Calu3 (cell line): ENCODE measurements at regions not wholly inside any gene's neighbourhood (a gene's known extent, or its start where the extent isn't known, plus 50 kb on each side); places are given as distances from the start of the nearest gene placed in this dataset.

Source experiments
- BruUV-seq: library from RNA; stranded (reverse); fragments of 400-500 nt; replicated peaks from 2 replicates; lab custom pipeline; 2021; lab: Mats Ljungman, UMichigan
- CTCF ChIA-PET: fragments of 300-600 bp; sonication (Branson Sonifier 250); formaldehyde crosslinking; loops from one replicate; lab custom pipeline; 2022; ENCODE audit warnings: antibody characterized with exemption; lab: Charles Lee
- DNase-seq: peaks from one replicate; pipeline ENCODE4 v3.0.0; 2022
- H3K27ac Mint-ChIP-seq: one replicate; pipeline ENCODE4 v1.8.0; 2022; ENCODE audit warnings: mixed read lengths; ENCODE audit not compliant: unreplicated experiment
- H3K27me3 Mint-ChIP-seq: one replicate; pipeline ENCODE4 v1.8.0; 2022; ENCODE audit warnings: mixed read lengths; ENCODE audit not compliant: unreplicated experiment
- H3K36me3 Mint-ChIP-seq: one replicate; pipeline ENCODE4 v1.8.0; 2022; ENCODE audit warnings: mild to moderate bottlenecking, moderate library complexity, mixed read lengths; ENCODE audit not compliant: insufficient read depth, unreplicated experiment
- H3K4me1 Mint-ChIP-seq: one replicate; pipeline ENCODE4 v1.8.0; 2022; ENCODE audit warnings: mild to moderate bottlenecking, low read depth, mixed read lengths; ENCODE audit not compliant: unreplicated experiment
- H3K4me3 Mint-ChIP-seq: one replicate; pipeline ENCODE4 v1.8.0; 2022; ENCODE audit warnings: mild to moderate bottlenecking, low read depth, moderate library complexity, mixed read lengths; ENCODE audit not compliant: unreplicated experiment
- H3K9me3 Mint-ChIP-seq: one replicate; pipeline ENCODE4 v1.8.0; 2022; ENCODE audit warnings: low read depth, mixed read lengths; ENCODE audit not compliant: unreplicated experiment
- CTCF ChIP-seq: fragments of 200-600 bp; IDR thresholded peaks from one replicate; pipeline ENCODE4 v1.8.0; 2022; ENCODE audit warnings: antibody characterized with exemption; ENCODE audit not compliant: unreplicated experiment
- intact Hi-C: fragments of 100-400 bp; cut with micrococcal nuclease; formaldehyde crosslinking; loops from one replicate; pipeline ENCODE4 v1.10.0; 2022; ENCODE audit not compliant: unreplicated experiment

GRCh38 chr4:126328914-126329313 is 1014.2 kb downstream of the FAT4 start:
- intact Hi-C loops, result no loop called here
- CTCF ChIA-PET, result no interaction called here
- Mint-ChIP-seq H3K27ac (no peak overlapping the region), H3K36me3 (no peaks in the 10 kb centered on the region), H3K4me3 (no peak overlapping the region), H3K4me1 (no peaks in the 10 kb centered on the region), H3K9me3 (no peaks in the 10 kb centered on the region), H3K27me3 (no peaks in the 10 kb centered on the region)
- no peak for DNase-seq
- BruUV-seq, result no TSS peak
- no peak for TF ChIP-seq CTCF

DNA sequence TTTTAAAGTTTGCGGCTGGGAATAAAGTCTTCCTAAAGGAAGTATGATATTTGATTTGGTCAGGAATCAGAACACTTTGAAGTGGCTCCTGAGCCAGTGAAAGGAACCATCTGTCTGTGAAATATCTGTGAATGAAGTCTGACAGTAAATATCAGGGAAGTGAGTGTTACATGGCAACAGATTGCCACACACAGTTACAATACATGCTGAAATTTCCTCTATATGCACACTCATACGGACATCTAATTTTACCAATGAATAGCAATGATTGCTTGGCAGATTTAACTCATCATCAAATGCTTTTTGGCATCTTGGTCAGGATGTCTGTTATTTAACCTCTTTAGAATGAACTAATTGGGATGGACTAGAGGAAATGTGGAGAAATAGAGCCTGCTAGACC is 1023.8 kb downstream of the FAT4 start:
- BruUV-seq, result no TSS peak
- no peaks in the 10 kb centered on the region for H3K9me3 Mint-ChIP-seq

GRCh38 chr4:126341927-126342326 is 1027.2 kb downstream of the FAT4 start:
- Mint-ChIP-seq H3K4me3 (no peak overlapping the region), H3K36me3 (no peaks in the 10 kb centered on the region), H3K4me1 (no peaks in the 10 kb centered on the region), H3K9me3 (no peaks in the 10 kb centered on the region), H3K27ac (no peak overlapping the region), H3K27me3 (no peaks in the 10 kb centered on the region)
- CTCF ChIA-PET, result no interaction called here
- BruUV-seq, result no TSS peak
- intact Hi-C loops, result no loop called here
- no peak for DNase-seq
- no peak for TF ChIP-seq CTCF

More for the DNA sequence above, 1023.8 kb downstream of the FAT4 start:
- Mint-ChIP-seq H3K4me3 (no peak overlapping the region), H3K4me1 (no peaks in the 10 kb centered on the region), H3K27me3 (no peaks in the 10 kb centered on the region), H3K27ac (no peak overlapping the region), H3K36me3 (no peaks in the 10 kb centered on the region)
- CTCF ChIA-PET, result no interaction called here
- intact Hi-C loops, result no loop called here
- no peak for TF ChIP-seq CTCF
- no peak for DNase-seq

- Mint-ChIP-seq H3K4me1 (no peaks in the 10 kb centered on the region), H3K36me3 (no peaks in the 10 kb centered on the region), H3K9me3 (no peaks in the 10 kb centered on the region), H3K27ac (no peak overlapping the region), H3K4me3 (no peak overlapping the region), H3K27me3 (no peaks in the 10 kb centered on the region)
- BruUV-seq, result no TSS peak
- DNase-seq, result no peak
- no peak for TF ChIP-seq CTCF
- CTCF ChIA-PET, result no interaction called here
- intact Hi-C loops, result no loop called here
Measured at GRCh38 chr4:126344472-126344871, 1029.7 kb downstream of the FAT4 start.

GRCh38 chr4:126346654-126347053 is 1031.9 kb downstream of the FAT4 start:
- Mint-ChIP-seq H3K27me3 (no peaks in the 10 kb centered on the region), H3K9me3 (no peaks in the 10 kb centered on the region), H3K27ac (no peak overlapping the region), H3K36me3 (no peaks in the 10 kb centered on the region), H3K4me1 (no peaks in the 10 kb centered on the region), H3K4me3 (no peak overlapping the region)
- no peak for DNase-seq
- CTCF ChIA-PET, result no interaction called here
- intact Hi-C loops, result no loop called here
- no TSS peak for BruUV-seq
- no peak for TF ChIP-seq CTCF
